HepG2 (cell line): ENCODE measurements at regions not wholly inside any gene's neighbourhood (a gene's known extent, or its start where the extent isn't known, plus 50 kb on each side); places are given as distances from the start of the nearest gene placed in this dataset.

Source experiments
- ATAC-seq: fragments of 200-7000 bp; cut with Tn5 transposase; 3 replicates; pipeline ENCODE4 v1.9.1; 2020; ENCODE audit warnings: mild to moderate bottlenecking, moderate library complexity
- BruUV-seq: library from RNA; stranded (reverse); fragments of 400-500 nt; replicated peaks from 2 replicates; lab custom pipeline; 2021; lab: Mats Ljungman, UMichigan
- CTCF ChIA-PET: fragments of 300-600 bp; formaldehyde crosslinking; extraction: SDS; loops from one replicate; lab custom pipeline; 2021; ENCODE audit warnings: low total read pairs, inconsistent platforms, low intra/inter-chr PET ratio; lab: Yijun Ruan, JAX
- POLR2A ChIA-PET: fragments of 350-600 bp; sonication (Branson Sonifier 250); formaldehyde crosslinking; loops from one replicate; lab custom pipeline; 2020; ENCODE audit warnings: antibody characterized with exemption, inconsistent platforms; lab: Yijun Ruan, JAX
- DNase-seq: peaks from one replicate; pipeline ENCODE4 v3.0.0-alpha.2; 2015; ENCODE audit warnings: low spot score
- FAIRE-seq: peaks from 3 replicates; lab custom pipeline; 2011; peaks lifted over from hg19 to GRCh38; lab: Jason Lieb, UNC
- H2AFZ ChIP-seq: one replicate; pipeline ENCODE4 v1.6.1; 2011; ENCODE audit warnings: low read length, inconsistent platforms
- H3K27ac ChIP-seq: fragments of 300-600 bp; 3 replicates; pipeline ENCODE4 v1.8.0; 2011; ENCODE audit warnings: mixed run types, mild to moderate bottlenecking, mixed read lengths, low read length, inconsistent platforms; ENCODE audit not compliant: insufficient read depth; ENCODE audit errors: extremely low read length
- H3K27me3 ChIP-seq, 2 experiments: fragments of 200-600 bp in 1 of 2; 2 replicates in 1 of 2; 3 replicates in 1 of 2; pipeline versions ENCODE4 v1.6.0 to v1.8.0; 2011; ENCODE audit warnings: low read length in 2 of 2, mild to moderate bottlenecking in 2 of 2, moderate library complexity in 2 of 2, inconsistent platforms in 1 of 2; ENCODE audit not compliant: insufficient read depth in 2 of 2, control insufficient read depth in 1 of 2
- H3K36me3 ChIP-seq, 2 experiments: fragments of 200-600 bp in 1 of 2; replicated peaks in 1 of 2; 2 replicates in 1 of 2; 3 replicates in 1 of 2; pipeline versions ENCODE4 v1.5.1 to v1.8.0; 2011; ENCODE audit warnings: low read length in 2 of 2, inconsistent platforms in 1 of 2; ENCODE audit not compliant: insufficient read depth in 2 of 2, control insufficient read depth in 1 of 2
- H3K4me1 ChIP-seq: 2 replicates; pipeline ENCODE4 v1.5.1; 2012; ENCODE audit warnings: low read length, inconsistent platforms; ENCODE audit not compliant: insufficient read depth
- H3K4me2 ChIP-seq: 2 replicates; pipeline ENCODE4 v1.6.0; 2011; ENCODE audit warnings: low read depth, low read length, inconsistent platforms
- H3K4me3 ChIP-seq, 3 experiments: fragments of 200-600 bp in 1 of 3; sonication (generic), shearing (Covaris generic) in 1 of 3; replicated peaks in 1 of 3; 2 replicates each; pipeline ENCODE4 v1.5.1; 2011 to 2016; ENCODE audit warnings: low read length in 3 of 3, inconsistent platforms in 2 of 3, low read depth in 2 of 3, mild to moderate bottlenecking in 2 of 3, control low read depth in 1 of 3, mixed read lengths in 1 of 3; ENCODE audit not compliant: insufficient read depth in 1 of 3
- H3K79me2 ChIP-seq: one replicate; pipeline ENCODE4 v1.6.1; 2011; ENCODE audit warnings: low read length, inconsistent platforms; ENCODE audit not compliant: insufficient read depth
- H3K9ac ChIP-seq: 2 replicates; pipeline ENCODE4 v1.6.0; 2011; ENCODE audit warnings: mild to moderate bottlenecking, low read depth, low read length, inconsistent platforms; ENCODE audit not compliant: insufficient read depth
- H3K9me3 ChIP-seq: 2 replicates; pipeline ENCODE4 v1.5.1; 2012; ENCODE audit warnings: mild to moderate bottlenecking, low read length
- H4K20me1 ChIP-seq: 2 replicates; pipeline ENCODE4 v1.6.0; 2011; ENCODE audit warnings: inconsistent platforms, mild to moderate bottlenecking, low read length, moderate library complexity; ENCODE audit not compliant: insufficient read depth
- ATAD3A ChIP-seq: sonication (generic); formaldehyde crosslinking; IDR thresholded peaks from 2 replicates; pipeline ENCODE4 v1.4.0; 2020; ENCODE audit warnings: missing genetic modification reagents
- ATF5 ChIP-seq: sonication (generic); formaldehyde crosslinking; IDR thresholded peaks from 2 replicates; pipeline ENCODE4 v1.4.0; 2020; ENCODE audit warnings: mild to moderate bottlenecking, low read depth, missing genetic modification reagents
- BHLHE40 ChIP-seq: IDR thresholded peaks from 2 replicates; pipeline ENCODE4 v1.6.1; 2011; ENCODE audit warnings: low read length, improper control_type of control experiment
- CHCHD3 ChIP-seq: sonication (generic); formaldehyde crosslinking; IDR thresholded peaks from 2 replicates; pipeline ENCODE4 v1.8.0; 2022; ENCODE audit warnings: mild to moderate bottlenecking, missing genetic modification reagents, moderate library complexity
- DNMT3B ChIP-seq: conservative IDR thresholded peaks from 2 replicates; pipeline ENCODE4 v1.6.1; 2016; ENCODE audit warnings: missing biosample characterization, control low read depth
- E2F1 ChIP-seq: sonication (generic); formaldehyde crosslinking; IDR thresholded peaks from 2 replicates; pipeline ENCODE4 v1.5.0; 2020; ENCODE audit warnings: missing genetic modification reagents
- ETV6 ChIP-seq: sonication (generic); formaldehyde crosslinking; conservative IDR thresholded peaks from 2 replicates; pipeline ENCODE4 v1.4.0; 2020; ENCODE audit warnings: missing genetic modification reagents
- FIP1L1 ChIP-seq: fragments of 200-400 bp; formaldehyde crosslinking; IDR thresholded peaks from 2 replicates; pipeline ENCODE4 v1.6.1; 2018; ENCODE audit warnings: low read depth, mild to moderate bottlenecking, low read length, moderate library complexity, borderline replicate concordance; ENCODE audit not compliant: insufficient read depth
- FLYWCH1 ChIP-seq: sonication (generic); formaldehyde crosslinking; IDR thresholded peaks from 2 replicates; pipeline ENCODE4 v1.8.1; 2023; ENCODE audit warnings: mild to moderate bottlenecking, missing genetic modification reagents
- HDAC2 ChIP-seq: sonication (generic); formaldehyde crosslinking; IDR thresholded peaks from 2 replicates; pipeline ENCODE4 v1.4.0; 2020; ENCODE audit warnings: missing genetic modification reagents
- HDAC6 ChIP-seq: fragments of 200-600 bp; sonication (generic); IDR thresholded peaks from 2 replicates; pipeline ENCODE4 v1.7.0; 2017; ENCODE audit warnings: mild to moderate bottlenecking, antibody characterized with exemption, low read length, low read depth
- IRF1 ChIP-seq: sonication (generic); formaldehyde crosslinking; IDR thresholded peaks from 2 replicates; pipeline ENCODE4 v1.4.0; 2020; ENCODE audit warnings: low read depth, mild to moderate bottlenecking, missing genetic modification reagents
- JDP2 ChIP-seq: sonication (generic); formaldehyde crosslinking; IDR thresholded peaks from 2 replicates; pipeline ENCODE4 v1.8.1; 2022; ENCODE audit warnings: missing genetic modification reagents, borderline replicate concordance
- KDM2A ChIP-seq: sonication (generic); formaldehyde crosslinking; IDR thresholded peaks from 2 replicates; pipeline ENCODE4 v1.4.0; 2020; ENCODE audit warnings: low read depth, missing genetic modification reagents, borderline replicate concordance
- SIN3A ChIP-seq: IDR thresholded peaks from 2 replicates; pipeline ENCODE4 v1.6.1; 2011; ENCODE audit warnings: low read depth, mild to moderate bottlenecking, control low read depth, low read length, borderline replicate concordance
- SMC3 ChIP-seq: IDR thresholded peaks from 2 replicates; pipeline ENCODE4 v1.6.1; 2011; ENCODE audit warnings: low read length, improper control_type of control experiment
- ZBTB14 ChIP-seq: sonication (generic); formaldehyde crosslinking; IDR thresholded peaks from 2 replicates; pipeline ENCODE4 v1.4.0; 2020; ENCODE audit warnings: missing genetic modification reagents
- ZFP90 ChIP-seq: sonication (generic); formaldehyde crosslinking; IDR thresholded peaks from 2 replicates; pipeline ENCODE4 v1.8.0; 2022; ENCODE audit warnings: missing genetic modification reagents, mild to moderate bottlenecking, inconsistent platforms, borderline replicate concordance
- ZMYM4 ChIP-seq: sonication (generic); formaldehyde crosslinking; IDR thresholded peaks from 2 replicates; pipeline ENCODE4 v1.8.1; 2023; ENCODE audit warnings: mild to moderate bottlenecking, missing genetic modification reagents
- ZNF382 ChIP-seq: sonication (generic); formaldehyde crosslinking; IDR thresholded peaks from 2 replicates; pipeline ENCODE4 v1.5.0; 2020; ENCODE audit warnings: missing genetic modification reagents, mild to moderate bottlenecking, borderline replicate concordance
- ZNF800 ChIP-seq: sonication (generic); formaldehyde crosslinking; IDR thresholded peaks from 2 replicates; pipeline ENCODE4 v1.4.0; 2020; ENCODE audit warnings: missing genetic modification reagents
- WGBS: methylation state at CpG from one replicate; pipeline ENCODE4 v1.1.6; 2017; ENCODE audit warnings: low lambda C conversion rate; 5-methylcytosine and 5-hydroxymethylcytosine counted together
- in situ Hi-C: cut with HindIII; loops from 2 replicates; pipeline ENCODE4 v1.10.0; 2017; ENCODE audit warnings: low pct_unique_long_range_greater_than_20kb; ENCODE audit not compliant: extremely low pct_ligation_motif_present
- intact Hi-C: fragments of 100-400 bp; cut with micrococcal nuclease; formaldehyde crosslinking; loops from one replicate; pipeline ENCODE4 v1.10.0; 2022; ENCODE audit not compliant: unreplicated experiment

- TF ChIP-seq ZNF800 (CRISPR knock-in tag) (no peak), IRF1 (CRISPR knock-in tag) (no peak), CHCHD3 (CRISPR knock-in tag) (no peak), HDAC2 (no peak), JDP2 (no peak), SIN3A (no peak), FLYWCH1 (CRISPR knock-in tag) (no peak)
Measured at GRCh38 chr14:47833011-47833410, 157.6 kb upstream of the MDGA2 start (continued).

- 4% methylated on average over 2 of the region's 2 CpGs for WGBS
- ATAC-seq (no peak), DNase-seq (no peak), FAIRE-seq (no peak)
- H3K4me2 ChIP-seq, result no peak overlapping the region
- intact Hi-C loops (no loop called here), in situ Hi-C loops (no loop called here)
- ChIA-PET CTCF (no interaction called here), POLR2A (no interaction called here)
- no peak overlapping the region for H3K9ac ChIP-seq
- H3K4me3 ChIP-seq, result no peak overlapping the region
- no peak overlapping the region for H2AFZ ChIP-seq
- BruUV-seq, result no TSS peak
- no peaks in the 10 kb centered on the region for H3K36me3 ChIP-seq
- H4K20me1 ChIP-seq, result no peaks in the 10 kb centered on the region
- no peaks in the 10 kb centered on the region for H3K79me2 ChIP-seq
- no peaks in the 10 kb centered on the region for H3K4me1 ChIP-seq
- H3K27me3 ChIP-seq, result no peaks in the 10 kb centered on the region; a peak in 1 of 5 replicates
- H3K9me3 ChIP-seq, result peaks cover 41% of the 10 kb centered on the region
- H3K27ac ChIP-seq, result no peak overlapping the region
- TF ChIP-seq ATF5 (CRISPR knock-in tag) (no peak), KDM2A (CRISPR knock-in tag) (no peak), BHLHE40 (no peak), FIP1L1 (no peak), E2F1 (CRISPR knock-in tag) (no peak), ETV6 (CRISPR knock-in tag) (no peak), ZNF382 (CRISPR knock-in tag) (no peak), ZMYM4 (CRISPR knock-in tag) (no peak), ZBTB14 (CRISPR knock-in tag) (no peak), SMC3 (no peak), ZFP90 (CRISPR knock-in tag) (no peak), DNMT3B (no peak), HDAC6 (no peak), ATAD3A (CRISPR knock-in tag) (no peak)
Measured at GRCh38 chr14:47826809-47827208, 151.4 kb upstream of the MDGA2 start.
